ENCODE measurements at regions not wholly inside any gene's neighbourhood (a gene's known extent, or its start where the extent isn't known, plus 50 kb on each side); places are given as distances from the start of the nearest gene placed in this dataset.

GRCh38 chr19:27792576-27793127 is 1420.3 kb downstream of the UQCRFS1 start:
- TF ChIP-seq CTCF (IDR thresholded peaks at IDR 0.05), result no peak
- TF ChIP-seq POLR2AphosphoS5 (IDR thresholded peaks at IDR 0.05), result no peak
- TF ChIP-seq POLR2A (IDR thresholded peaks at IDR 0.05), result no peak

Measured in sigmoid colon (tissue), 4 donors.